H1 (cell line): ENCODE measurements at regions not wholly inside any gene's neighbourhood (a gene's known extent, or its start where the extent isn't known, plus 50 kb on each side); places are given as distances from the start of the nearest gene placed in this dataset.

ENCODE experiments used
- NANOG ChIP-seq: IDR thresholded peaks from 2 replicates; pipeline ENCODE4 v1.6.1; 2011; ENCODE audit warnings: low read length, low read depth, mild to moderate bottlenecking, inconsistent platforms; ENCODE audit not compliant: insufficient read depth, poor library complexity, severe bottlenecking
- USF2 ChIP-seq: IDR thresholded peaks from 2 replicates; pipeline ENCODE4 v1.6.1; 2011; ENCODE audit warnings: low read length, improper control_type of control experiment

GRCh38 chr21:27451116-27451515 lies 484.2 kb upstream of the ADAMTS5 start (continued):
- no peak for TF ChIP-seq NANOG
- no peak for TF ChIP-seq USF2
